GF-D8 (cell line): ENCODE measurements at regions not wholly inside any gene's neighbourhood (a gene's known extent, or its start where the extent isn't known, plus 50 kb on each side); places are given as distances from the start of the nearest gene placed in this dataset.
"Not testable (repeated sequence)": the region's sequence is repeated elsewhere in the genome, so short reads cannot be mapped to it uniquely, and the experiment has no call there.

Experiments
- DNase-seq: peaks from one replicate; lab custom pipeline; 2025; lab: John Stamatoyannopoulos, UW

DNA sequence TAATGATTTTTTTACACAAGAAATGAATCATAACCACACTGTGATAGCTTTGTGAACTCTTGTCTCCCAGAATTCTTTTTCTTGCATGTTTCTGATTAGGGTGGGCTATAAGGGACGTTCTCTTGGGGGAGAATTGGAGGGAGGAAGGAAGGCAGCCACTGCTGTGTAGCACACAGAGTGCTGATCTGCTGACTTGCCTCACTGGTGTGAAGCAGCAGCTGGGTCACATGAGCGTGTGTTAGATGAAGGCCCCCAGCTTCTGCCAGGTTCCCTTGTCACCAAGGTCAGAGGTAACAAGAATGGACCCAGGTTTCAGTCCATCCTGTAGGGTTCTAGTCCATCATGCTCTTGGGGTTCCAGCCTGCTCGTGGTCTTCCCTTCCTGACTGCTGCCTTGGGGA lies 107.4 kb upstream of the GLI2 start:
- DNase-seq = no peak

DNA sequence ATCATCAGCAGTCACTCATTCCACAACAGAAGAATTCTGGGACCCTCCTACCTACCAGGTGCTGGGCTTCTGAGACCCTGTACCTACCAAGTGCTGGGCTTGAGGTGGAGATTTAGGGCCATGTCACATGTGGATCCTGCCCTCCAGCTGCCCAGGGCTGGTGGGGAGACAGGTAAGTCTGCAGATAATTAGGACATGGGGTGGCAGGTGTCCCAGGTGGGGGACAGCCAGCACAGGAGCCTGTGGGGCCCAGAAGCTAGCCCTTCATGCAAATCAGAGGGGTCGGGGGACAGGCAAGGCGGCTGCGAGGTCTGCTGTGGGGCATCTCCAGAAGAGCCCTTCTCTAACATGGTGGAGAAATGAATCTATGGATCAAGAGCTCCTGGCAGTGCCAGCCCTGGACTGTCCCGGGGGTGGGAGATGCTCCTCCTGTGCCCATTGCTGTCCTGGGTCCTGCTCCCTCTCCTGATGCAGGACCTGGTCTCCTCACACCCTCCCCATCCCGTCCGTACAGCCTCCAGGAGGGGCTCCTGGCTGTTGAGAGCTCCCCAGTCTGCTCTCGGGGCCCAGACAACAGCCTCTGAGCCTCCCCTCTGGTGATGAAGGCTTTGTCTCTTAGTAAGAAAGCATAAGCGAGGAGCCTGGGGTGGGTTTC lies 106.3 kb upstream of the GLI2 start:
- no peak for DNase-seq

DNA sequence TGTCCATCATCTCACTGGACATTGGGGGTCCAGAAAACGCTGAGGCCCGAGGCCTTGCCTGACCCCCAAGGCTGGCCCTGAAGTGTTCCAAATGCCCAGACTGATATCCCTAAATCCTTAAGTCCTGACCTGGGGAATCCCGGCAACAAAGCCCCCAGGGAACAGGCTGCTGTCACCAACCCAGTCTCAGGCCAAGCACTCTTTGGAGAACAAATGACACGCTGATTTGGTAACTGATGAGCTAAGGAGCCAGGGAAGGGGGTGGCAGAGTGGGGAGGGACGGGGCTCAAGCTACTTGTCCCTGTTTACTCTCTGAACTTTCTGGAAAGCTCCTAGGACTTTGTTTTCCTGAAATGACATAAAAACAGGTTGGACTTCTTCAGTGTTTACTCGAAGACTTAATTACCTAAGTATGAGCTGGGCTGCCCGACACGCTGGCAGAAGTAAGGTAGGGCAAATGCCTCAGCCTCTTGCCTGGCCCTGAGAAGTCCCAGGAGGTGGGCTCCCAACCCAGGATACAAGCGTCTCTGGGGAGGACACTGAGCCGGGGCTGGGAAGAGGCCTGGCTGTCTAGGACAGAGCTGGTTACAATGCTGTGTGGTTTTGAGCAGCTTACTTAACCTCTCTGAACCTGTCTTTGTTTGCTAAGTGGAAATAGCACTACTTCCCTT lies 105.5 kb upstream of the GLI2 start:
- DNase-seq = no peak

DNA sequence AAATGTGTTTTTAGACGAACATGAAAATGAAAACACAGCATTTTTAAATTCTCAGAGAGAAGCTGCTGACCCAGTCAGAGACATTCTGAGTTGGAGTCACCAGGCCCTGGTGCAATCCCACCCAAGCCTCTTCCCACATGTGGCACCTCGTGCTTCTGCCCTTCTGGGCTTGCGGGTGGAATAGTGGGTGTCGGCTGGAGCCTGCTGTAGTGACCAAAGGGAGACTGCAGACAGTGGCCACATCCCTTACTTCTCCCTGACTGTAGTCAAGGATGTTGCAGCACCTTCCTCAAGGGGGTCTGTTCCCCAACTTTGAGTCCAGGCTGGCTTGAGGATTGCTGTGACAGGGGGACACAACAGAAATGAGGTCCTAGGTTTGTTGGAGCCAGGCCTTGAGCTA lies 104.4 kb upstream of the GLI2 start:
- no peak for DNase-seq

DNA sequence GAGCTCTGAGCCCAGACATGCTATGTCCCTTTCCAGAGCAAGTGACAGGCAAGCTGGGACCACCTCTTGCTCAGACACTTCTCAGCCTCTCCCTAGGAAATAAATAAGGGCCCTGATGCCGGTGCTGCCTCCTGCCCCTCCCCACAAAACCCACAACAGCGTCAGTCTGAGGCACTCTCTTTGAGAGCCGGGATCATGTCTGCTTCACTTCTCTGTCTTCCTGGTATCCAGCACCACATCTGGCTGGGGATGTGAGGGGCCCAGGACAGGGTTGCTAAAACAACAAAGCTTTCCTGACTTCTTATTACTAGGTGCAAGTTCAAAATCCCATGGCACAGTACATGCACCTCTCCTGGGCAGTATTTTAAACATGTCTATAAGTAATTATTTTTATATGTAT lies 103.9 kb upstream of the GLI2 start:
- no peak for DNase-seq

DNA sequence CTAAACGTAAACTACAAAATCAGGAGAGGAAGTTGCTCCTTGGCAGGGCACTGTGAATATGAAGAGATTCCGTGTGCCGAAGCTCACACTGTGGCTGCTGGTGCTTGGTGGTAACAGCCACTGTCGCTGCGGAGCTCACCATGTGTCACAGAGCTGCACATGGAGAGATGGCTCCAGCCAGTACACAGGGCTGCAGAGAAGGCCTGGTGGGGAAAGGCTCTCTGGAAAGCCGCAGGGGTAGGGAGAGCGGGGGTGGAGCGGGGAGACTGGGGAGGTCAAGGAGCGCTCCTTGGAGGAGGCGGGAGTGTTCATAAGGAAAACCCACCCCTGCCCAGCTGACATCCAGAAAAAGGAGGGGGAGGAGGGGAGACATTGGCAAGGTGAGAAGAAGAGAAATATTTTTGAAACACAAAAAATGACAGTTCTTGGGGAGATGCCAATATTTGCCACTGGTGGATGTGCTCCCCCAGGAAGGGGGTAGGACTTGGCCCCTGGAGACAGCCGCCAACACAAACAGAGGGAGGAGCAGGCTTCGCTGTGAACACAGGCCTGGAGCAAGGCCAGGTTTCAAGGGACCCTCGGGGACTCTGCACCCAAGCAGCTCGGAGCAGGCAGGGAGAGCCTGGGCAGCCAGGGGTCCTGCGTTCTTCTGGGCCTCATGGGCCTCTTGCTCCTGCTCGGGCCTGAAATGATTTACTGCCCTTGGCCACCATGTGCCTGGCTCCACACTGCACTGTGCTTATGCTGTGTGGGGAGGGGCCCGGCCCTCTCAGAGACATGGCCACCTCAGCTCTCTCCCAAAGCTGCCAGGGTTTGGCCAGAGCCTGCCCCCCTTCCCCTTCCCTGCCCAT lies 102.6 kb upstream of the GLI2 start:
- no peak for DNase-seq

DNA sequence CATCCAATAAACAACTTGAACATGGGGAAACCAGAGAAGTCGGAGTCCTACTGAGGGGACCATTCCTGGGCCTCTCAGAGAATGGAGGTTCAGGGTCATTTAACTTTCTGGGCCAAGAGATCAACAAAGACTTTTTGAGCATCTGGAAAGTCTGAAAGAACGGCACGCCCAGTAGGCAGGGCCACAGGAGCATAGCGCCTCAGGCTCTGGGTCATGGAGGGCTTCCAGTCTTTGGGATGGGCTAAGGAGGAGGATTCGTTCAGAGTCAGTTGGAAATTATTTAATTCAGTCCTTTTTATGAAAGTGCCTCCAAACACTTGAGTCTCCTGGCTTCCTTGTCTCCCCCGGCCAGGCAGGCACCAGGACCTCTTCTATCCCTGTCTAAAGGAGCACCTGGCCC lies 101.1 kb upstream of the GLI2 start:
- no peak for DNase-seq

DNA sequence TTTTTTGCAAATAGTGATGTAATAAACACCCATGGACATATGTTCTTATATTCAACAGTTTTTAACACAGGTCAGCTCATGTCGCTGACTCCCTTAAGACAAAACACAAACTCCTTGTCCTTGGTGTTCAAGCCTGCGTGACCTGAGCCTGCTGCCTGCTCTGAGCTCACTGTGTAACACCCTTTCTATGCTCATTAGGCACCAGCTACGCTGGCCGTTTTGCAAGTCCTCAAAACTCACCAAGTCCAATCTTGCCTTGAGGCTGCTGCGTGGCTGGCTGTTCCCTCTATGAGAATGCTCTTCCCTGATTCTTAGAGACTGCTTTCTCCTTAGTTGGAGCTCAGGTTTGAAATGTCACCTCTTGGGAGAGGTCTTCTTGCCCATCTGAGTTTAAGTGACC lies 100.5 kb upstream of the GLI2 start:
- no peak for DNase-seq

DNA sequence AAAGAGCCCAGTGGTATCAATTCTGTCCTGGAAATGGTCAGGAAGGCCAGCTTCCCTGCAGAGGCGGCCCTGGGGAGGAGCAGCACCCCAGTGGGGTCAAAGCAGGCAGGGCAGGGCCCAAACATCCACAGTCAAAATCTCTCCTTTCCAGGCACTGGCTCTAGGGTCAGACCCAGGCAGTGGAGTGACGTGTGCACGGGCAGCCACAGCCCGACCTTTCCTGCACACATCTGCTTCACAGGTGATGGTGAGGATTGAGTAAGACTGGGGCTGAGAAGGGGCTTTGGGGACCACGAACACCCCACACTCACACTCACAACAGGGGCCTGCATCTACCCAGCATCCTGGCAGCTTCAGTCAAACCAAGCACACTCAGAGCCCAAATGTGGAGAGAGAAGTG lies 97.8 kb upstream of the GLI2 start:
- DNase-seq = no peak

DNA sequence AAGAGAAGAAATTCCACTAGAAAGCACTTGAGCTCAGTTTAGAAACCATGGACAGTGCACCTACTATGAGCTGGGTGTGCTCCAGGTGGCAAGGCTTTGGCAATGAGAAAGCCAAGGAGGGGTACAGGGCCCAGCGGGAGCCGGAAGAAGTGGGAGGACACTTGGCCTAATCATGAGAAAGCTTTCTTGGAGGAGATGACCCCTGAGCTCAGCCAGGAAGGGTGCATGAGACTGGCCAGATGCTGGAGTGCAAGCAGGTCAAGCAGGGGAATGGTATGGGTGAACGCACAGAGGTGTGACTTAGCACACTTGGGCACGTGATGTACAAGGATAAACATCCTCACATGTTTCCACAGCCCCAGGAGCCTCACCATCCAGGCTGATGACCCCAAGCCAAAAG lies 97.2 kb upstream of the GLI2 start:
- no peak for DNase-seq

DNA sequence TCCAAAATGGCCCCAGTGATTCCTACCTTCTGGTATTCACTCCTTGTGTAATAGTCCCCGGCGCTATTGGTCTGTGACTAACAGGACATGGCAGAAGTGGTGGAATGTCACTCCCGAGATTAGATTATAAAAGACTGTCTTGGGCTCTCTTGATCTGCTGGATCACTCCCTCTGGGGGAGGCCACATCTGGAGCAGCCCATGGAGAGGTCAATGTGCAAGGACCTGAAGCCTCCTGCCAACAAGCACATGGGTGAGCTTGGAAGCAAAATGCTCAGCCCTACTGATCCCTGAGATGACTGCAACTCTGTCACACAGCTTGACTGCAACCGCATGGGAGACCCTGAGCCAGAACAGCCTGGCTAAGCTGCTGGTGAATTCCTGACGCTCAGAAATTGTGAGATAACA lies 94.3 kb upstream of the GLI2 start:
- no peak for DNase-seq

DNA sequence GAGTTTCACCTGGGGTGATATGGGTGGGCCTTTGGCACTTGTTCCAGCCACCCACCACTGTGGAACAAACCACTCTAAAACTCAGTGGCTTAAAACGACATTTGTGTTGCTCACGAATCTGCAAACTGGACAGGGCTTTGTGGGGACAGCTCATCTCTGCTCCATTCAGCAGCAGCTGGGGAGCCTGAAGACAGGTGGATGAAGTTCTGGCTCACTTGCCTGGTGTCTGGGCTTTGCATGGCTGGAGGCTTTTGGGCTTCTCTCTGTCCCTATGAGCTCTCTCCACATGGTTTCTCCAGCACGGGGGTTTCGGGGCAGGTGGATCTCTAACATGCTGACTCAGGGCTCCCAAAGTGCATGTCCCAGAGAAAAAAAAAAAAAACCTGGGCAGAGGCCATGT lies 93.0 kb upstream of the GLI2 start:
- no peak for DNase-seq

DNA sequence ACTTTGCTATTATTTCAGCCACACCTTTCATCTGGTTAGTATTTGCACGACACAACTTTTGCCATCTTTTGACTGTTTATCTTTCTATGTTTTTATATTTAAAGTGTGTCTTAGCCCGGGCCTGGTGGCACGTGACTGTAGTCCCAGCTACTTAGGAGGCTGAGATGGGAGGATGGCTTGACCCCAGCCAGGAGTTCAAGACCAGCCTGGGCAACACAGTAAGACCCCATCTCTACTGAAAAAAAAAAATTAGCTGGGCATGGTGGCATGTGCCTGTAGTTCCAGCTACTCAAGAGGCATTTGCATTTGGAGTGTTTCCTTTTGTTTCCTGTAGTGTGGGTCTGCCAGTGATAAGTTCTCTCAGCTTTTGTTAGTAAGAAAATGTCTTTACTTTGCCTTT lies 88.7 kb upstream of the GLI2 start:
- no peak for DNase-seq

DNA sequence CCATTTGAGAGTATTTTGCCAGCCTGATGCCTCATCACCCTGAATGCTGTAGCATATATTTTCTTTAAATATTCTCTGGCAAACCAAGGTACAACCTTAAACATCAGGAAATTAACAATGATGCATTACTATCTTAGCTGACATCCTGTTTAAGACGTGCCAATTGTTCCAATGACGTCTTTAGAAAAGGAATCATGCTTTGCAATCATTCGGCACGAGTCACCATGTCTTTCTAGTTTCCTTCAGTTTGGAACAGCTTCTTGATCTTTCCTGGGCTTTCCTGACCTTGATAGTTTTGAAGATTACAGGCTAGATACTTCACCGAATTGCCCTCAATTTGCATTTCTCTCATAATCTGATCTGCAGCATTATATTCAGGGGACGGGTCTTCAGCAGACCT lies 88.2 kb upstream of the GLI2 start:
- no peak for DNase-seq

DNA sequence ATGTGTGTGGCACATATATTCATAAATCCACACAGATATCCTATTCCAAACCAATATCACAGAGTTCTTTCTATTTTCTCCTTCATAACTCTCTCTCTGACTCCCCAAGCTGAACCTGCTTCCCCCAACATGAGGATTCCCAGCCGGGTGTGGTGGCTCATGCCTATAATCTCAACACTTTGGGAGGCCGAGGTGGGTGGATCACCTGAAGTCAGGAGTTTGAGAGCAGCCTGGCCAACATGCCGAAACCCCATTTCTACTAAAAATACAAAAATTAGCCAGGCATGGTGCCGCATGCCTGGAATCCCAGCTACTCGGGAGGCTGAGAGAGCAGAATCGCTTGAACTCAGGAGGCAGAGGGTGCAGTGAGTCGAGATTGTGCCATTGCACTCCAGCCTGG lies 86.3 kb upstream of the GLI2 start:
- DNase-seq = not testable (repeated sequence)

DNA sequence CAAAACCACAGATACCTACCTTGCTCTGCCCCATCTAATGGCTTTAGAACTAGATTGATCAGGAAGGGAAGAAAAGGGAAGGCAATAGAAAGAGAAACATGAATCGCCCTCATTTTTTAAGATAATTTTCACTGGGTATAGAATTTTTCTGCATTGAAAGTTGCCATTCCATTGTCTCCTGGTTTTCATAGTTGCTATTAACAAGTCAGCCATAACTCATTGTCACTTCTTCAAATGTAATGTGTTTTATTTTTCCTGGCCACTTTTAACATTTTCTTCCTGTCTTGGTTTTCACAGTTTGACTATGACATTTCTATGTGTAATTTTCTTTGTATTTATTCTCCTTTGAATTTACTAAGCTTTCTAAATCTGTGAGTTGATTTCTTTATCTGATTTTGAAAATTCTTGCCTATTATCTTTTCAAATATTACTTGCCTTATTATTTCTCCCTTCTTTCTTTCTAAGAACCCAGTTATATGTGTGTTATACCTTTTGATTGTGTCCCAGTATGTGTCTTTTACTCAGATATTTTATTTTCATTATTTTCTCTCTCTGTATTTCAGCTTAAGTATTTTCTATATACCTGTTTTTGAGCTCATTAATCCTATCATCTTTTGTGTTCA lies 85.5 kb upstream of the GLI2 start:
- no peak for DNase-seq

DNA sequence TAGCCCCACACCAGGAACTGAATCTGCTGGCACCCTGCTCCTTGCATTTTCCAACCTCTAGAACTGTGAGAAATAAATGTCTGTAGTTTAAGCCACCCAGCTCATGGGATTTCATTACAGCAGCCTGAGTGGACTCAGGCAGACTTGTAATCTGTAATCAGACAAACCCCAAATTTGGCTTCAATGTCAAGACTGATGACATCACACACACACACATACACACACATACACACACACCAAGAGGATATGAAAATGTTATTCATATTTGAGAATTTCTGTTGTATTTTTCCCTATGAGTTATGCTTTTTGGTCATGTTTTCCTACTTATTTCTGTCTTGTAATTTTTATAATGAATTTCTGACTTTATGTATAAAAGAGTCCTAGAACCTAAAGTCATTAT lies 83.8 kb upstream of the GLI2 start:
- DNase-seq = no peak

DNA sequence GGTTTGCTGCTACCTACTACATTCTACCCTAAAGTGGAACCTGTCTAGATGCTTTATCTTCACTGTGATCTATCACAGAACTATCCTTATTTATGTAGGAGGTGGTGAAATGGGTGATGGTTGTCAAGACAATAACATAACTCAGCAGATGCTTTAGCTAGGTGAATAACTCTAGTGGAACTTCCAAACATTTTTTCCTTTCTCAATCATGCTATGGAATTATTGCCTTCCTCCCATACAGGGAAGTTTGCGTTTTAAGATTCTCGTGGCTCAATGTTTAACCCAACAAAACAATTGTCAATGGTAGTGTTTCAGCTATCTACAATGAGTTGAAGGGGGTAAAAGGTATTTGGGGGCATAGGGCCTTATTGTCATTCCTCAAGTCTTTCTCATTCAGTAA lies 82.6 kb upstream of the GLI2 start:
- DNase-seq = no peak

DNA sequence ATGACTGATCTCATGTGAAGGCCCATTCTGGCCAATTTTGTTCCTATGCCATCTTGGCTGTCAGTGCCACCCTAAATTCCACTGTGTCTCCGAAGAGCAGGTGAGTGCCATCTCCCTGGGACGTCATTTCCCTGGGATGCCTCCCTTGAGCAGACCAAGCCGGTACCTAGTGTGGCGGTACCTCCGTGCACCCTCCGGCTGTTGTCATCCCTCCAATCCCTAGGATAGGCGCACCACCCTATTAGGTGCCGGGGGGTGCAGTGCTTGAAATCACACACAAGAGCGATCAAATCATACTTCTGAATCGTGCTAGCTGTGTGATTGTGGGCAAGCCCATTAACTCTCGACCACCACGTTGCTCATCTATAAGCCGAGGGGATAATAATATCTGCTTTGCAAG lies 81.8 kb upstream of the GLI2 start:
- DNase-seq = no peak

DNA sequence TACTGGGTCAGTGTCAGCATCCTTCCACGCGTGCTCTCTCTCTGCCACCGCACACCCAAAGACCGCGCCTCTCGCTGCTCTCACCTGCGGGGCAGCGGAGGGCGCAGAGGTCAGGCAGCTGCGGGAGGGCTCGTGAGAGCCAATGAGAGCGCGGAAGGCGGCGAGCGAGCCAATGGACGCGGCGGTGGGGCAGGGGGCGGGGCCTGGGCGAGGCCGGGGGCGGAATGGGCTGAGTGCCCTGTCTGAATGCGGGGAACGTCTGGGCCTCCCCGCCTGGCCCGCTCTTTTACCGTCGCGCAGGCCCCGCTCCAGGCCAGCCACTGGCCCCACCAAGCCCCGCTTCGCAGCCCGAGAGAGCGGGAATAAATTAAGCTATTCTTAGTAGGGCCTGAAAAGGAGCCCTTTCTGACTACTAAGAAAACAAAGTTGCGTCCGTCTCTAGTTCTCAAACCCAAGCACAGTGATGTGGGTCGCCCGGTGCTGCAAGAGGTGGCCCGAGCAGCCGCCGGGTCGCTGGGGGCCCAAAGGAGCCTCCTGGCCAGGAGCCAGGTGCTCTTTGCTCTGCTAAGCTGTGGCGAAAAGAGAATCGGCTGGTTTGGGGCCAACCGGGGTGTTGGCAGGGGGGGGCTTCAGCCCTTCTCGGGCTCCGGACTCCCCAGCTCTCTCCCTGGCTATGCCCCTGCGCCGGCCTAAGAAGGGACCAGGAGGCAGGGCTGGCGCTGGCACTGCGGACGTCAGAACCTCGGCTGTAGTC lies 81.1 kb upstream of the GLI2 start:
- DNase-seq = no peak

DNA sequence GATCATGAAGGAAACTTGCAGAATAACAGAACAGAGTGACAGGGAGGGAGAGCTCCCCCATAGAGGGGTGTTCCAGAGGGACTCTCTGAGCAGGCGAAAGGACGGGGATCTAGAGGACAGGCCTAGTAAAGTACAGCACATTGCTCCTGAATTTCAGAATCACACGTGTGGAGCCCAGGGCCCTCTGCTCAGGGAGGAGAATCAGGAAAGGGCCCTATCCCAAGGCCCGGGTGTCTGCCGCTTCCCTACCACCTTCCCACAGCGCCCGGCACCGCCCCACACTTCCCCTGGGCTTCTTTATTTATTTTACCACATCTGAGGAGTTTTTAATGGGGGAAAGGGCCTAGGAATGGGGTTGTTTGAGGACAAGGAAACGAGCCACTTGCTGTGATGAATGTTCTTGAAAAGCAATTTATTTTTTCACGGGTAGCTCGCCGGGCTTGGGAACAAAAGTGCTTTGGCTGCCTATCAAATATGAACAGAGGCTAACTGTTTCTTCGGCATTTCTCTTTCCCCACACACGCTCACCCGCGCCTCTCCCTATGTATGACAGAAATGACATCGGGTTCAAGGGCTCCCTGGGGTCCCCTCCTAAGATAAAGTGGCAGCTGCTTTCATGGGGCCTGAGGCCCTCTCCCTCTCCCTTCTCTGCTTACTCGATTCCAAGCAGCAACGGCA lies 79.3 kb upstream of the GLI2 start:
- no peak for DNase-seq
